NCI-H2029 treated with DMSO at 0.1 percent for 48 hours (cell line): ENCODE measurements at regions not wholly inside any gene's neighbourhood (a gene's known extent, or its start where the extent isn't known, plus 50 kb on each side); places are given as distances from the start of the nearest gene placed in this dataset.
A peak's percentile ranks its signal among the peaks of the same experiment; 100 is the strongest.

Source experiments
- DNase-seq: peaks from one replicate; lab custom pipeline; 2025; lab: John Stamatoyannopoulos, UW

GRCh38 chr1:5235355-5235899 is 581.0 kb downstream of the AJAP1 start:
- no peak for DNase-seq

- no peak for DNase-seq
These were observed 578.1 kb downstream of the AJAP1 start for GRCh38 chr1:5232537-5232936.

GRCh38 chr1:5231541-5232315 is 577.3 kb downstream of the AJAP1 start:
- DNase-seq = no peak

DNA sequence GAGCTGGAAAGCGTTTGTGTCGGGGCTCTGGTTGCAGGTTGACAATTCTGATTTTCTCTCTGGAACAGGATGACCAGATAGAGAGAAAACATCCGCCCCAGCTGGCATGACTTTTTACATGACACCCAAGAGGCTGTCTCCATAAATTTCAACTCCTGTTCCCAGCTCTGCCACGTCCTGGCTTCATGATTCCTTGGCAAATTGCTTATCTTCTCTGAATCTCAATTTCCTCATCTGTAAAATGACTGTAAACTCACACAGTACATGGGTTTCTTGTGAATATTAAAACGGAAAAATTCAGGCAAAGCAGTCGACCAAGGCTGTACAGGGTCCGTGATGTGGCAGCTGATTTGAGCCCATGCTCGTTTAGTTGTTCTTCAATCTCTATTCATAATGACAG is 572.7 kb downstream of the AJAP1 start:
- no peak for DNase-seq

DNA sequence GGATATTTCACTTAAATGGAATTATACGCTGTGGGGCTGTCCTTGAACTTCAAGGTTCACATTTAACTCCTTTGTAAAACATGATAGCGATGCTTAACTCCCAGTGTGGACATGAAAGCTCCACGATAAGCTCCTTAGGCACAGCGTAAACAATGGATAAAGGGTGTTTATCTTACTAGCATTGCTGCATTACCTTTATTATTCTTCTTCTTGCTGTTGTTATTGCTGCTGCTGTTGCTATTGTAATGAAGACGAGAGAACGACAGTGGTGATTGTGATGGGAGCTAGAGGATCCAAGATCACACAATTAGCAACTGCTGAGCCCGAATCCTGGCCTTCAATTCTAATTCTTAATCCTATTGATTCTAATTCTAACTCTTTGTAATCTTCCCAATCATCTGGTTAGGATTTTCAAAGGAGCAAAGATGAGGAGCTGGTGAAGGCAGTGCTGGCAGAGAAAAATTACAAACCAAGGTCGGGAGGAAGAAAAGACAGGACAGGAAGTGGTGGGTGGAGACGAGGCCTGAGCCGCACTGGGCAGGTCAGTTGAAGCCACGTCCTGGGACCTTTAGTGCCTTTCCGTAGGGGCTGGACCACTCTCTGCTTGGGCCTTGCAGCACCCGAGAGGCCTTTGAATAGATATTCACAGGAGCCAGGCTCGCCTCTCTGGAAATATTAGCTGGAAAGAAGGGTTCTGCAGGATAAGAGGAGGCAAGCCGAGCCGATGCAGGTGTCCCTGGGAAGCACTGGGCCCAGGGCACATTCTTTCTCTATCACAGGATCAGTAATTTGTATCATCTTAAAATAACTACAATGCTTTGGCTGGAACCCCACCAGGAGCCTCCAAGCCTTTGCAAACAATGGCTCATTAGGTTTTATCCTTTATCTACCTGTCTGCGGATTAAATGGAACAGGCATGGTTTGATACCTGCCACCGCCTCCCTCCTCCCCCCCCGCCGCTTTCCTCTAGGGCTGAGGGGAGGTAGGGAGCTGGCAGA is 571.6 kb downstream of the AJAP1 start:
- DNase-seq = no peak

DNA sequence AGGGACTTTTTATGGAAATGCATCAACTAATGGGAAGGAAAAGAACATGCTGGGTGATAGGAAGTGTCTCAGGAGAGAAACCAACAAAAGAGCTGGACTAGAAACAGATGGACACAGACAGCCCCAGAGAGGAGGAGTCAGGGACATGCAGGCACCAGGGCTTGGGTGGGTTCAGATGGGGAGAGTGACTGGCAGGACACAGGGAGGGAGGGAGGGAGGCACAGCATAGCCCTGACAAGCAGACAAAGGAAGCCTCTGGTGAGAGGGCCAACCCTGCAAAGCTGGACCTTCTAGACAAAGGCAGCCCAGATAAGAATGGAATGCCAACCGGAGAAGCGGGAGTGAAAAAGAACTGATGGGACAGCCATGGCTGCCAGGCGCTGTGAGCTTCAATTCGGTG is 568.8 kb downstream of the AJAP1 start:
- DNase-seq = no peak

- no peak for DNase-seq
These were observed 568.2 kb downstream of the AJAP1 start for GRCh38 chr1:5222626-5223025.

DNA sequence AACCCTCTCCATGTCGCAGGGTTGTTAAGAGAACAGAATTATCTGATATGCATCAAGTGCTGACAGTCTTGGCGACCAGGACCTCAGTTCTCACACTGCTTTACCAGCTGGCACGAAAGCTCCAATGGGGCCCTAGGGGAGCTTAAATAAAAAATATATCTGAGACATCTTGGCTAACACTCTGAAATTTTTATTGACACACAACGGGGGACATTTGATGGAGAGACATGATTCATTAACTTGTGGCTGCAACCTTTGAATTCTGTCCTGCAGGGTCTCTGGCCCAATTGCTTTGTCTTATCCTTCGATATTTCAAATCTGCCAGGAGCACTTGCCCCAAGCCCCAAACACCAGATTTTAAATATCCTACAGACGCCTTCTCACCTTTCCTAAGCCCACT is 567.0 kb downstream of the AJAP1 start:
- DNase-seq = no peak

DNA sequence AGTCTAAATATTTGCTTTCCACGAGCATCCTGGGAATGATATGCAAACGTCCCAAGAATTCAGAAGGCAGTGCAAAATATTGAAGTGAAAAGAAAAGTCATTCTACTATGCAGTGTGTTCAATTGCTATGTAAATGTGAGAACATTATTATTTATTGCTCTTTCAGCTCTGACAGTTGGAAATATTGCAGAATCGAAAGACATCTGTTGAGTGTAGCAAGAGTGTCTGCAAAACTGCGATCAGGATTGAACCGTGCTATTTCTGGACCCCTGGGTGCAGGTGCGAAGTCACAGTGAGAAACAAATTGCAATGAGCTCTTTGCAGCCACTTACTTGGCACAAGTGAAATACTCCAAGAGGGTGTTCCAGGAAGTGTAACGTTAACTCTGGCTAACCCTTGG is 566.4 kb downstream of the AJAP1 start:
- no peak for DNase-seq

- DNase-seq = no peak
These were observed 566.0 kb downstream of the AJAP1 start for GRCh38 chr1:5220421-5220820.

GRCh38 chr1:5200006-5200405 is 545.6 kb downstream of the AJAP1 start:
- no peak for DNase-seq

DNA sequence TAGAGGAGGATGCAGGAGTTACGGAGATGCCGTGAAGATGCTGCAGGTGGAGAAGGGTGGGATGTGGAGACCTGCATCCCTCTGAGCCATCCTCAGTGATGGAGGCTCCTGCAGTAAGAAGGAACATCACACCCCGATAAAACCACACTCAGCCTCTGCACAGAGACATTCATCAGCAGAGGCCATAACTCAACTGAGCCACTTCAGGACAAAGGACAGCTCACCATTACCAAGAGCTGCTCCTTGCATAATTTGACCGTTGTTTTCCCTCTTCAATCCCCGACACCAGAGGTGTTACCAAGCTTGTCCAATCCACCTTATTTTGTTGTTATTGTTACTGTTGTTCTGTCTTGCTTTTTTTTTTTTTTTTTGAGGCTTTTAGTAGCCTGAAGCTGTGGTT is 543.9 kb downstream of the AJAP1 start:
- no peak for DNase-seq

DNA sequence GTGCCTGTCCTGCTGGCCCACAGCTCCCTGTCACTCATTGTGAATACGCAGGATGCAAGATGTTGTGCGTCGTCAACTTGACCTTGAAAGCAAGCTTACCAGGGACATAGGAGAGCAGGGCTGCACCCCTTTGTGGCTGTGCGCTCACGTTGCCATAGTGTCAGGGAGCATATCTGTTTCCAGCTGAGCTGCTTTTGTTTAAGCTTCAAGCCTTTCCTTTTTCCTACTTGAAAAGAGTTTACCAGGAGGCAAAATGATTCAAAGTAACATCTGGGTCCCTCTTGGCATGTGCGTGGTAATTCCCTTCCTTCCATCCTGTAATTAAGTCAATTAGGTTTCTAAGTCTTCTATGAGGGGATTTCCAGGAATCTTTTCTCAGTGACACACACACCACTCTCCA is 537.1 kb downstream of the AJAP1 start:
- no peak for DNase-seq

- peak; percentile 29 for DNase-seq
These were observed 535.0 kb downstream of the AJAP1 start for GRCh38 chr1:5189384-5189783.

DNA sequence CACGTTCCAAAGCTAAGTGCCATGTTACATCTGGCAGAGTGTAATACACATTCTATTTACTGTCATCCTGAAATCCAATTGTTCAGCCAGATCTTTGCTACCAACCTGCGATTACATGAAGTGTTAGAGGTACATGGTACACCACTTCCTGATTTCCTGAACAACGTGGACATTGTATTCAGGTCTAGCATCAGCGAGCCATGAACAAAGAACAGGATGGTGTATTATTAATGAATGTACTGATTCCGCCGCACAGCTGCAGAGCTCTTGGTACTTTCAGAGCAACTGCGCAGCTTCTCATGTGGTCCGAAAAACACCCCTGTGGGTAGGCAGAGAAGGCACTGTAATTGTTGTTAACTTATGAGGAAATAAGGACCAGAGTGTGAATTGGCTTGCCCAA is 511.4 kb downstream of the AJAP1 start:
- peak; percentile 65 for DNase-seq

- no peak for DNase-seq
These were observed 509.7 kb downstream of the AJAP1 start for GRCh38 chr1:5164158-5164557.

- no peak for DNase-seq
These were observed 507.0 kb downstream of the AJAP1 start for GRCh38 chr1:5161372-5161771.

DNA sequence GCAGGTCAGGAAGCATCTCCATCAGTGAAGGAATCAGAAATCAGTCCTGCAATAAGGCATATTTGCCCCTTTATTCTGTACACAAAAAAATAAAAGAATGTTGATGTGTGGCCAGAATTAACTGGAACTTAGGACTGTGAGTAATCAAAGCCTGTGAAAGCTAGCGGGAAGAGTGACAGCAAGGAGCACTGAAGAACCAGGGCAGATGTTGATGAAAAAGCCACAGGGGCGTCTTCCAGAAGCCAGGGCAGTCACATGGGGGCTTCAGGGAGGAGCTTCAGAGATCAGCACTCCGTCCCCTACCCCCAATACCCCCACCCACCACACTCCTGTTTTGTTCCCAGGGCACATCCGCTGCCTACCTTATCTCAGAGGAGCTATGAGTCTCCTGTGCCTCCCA is 502.8 kb downstream of the AJAP1 start:
- DNase-seq = no peak

DNA sequence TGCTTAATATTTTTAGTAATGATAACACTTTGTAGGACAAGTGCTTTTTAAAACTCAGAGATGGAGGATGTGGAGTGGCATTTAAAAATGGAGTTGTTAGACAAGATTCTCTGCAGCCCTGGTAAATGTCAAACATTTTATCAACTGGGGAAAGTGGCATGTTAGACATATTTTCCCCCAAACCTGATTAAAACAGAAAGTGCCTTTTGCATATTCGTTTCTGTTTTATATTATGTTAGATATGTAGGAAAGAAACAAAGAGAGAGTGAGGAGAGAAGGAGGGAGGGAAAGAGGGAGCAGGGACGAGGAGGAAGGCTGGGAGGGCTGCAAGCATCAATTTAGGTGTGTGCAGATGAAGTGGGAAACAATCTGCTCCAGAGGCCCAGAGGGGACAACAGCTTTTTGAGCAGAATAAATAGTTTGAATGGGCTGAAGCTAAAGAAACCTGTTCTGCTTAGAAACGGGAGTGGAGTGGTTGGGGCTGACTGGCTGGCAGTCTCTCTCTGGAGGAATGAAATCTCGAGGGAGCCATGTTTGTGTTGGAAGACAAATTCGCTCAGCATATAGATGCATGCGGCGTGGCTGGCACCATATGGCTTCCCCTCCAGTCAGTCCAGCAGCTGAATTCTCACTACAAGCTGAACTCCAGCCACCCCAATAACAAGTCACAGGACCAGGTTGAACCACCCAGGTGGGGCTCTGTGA is 502.2 kb downstream of the AJAP1 start:
- DNase-seq = no peak

DNA sequence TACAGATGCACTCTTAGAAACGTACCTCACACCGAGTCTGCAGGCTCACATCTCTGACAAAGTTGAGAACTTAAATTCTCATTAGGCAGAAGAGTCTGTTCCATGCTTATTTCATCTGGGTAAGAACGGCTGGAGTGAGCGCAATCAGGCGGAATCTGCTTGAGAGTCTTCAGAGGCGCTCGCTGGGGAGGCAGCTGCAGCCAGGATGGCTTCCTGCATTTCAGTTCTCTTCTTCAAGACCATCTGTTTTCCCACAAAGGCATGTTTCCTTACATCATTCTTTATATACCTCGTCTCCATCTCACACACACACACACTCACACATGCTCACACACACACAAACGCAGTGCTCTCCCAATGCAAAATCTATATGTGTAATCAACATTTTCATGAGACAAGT is 497.1 kb downstream of the AJAP1 start:
- no peak for DNase-seq

DNA sequence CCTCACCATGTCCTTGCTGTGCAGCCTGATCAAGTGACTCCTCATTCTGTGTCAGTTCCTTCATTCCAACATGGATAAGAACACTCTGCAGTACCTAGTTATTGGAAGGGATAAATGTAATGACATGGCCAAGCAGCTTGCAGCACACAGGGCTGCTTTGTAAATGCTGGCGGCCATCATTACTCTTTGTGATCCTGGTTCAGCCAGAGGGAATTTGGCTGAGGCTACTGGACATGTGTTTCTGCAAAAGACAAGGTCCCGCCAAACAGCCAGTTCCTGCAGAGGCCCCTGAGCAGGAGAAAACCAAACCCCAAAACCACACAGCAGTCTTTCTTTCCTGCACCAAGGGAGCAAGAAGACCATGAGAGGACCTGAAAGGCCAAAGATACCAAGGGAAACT is 495.8 kb downstream of the AJAP1 start:
- no peak for DNase-seq

DNA sequence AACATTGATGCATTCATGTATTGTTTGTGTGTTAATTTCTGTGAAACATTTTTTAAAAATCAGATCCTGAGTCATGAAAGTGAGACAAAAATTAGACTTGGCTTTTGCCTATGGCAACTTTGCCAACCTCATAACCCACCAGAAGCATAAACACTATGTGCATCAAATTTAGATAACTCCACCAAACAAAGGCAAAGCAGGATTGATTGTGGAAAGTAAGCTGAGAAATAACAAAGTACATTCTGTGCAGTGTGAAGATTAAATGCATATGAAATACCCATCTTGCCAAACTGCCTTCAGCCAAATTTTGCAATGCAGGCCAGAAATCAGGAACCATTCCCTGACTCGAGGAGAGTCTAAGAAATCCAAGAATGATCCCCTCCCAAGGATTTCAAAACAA is 493.4 kb downstream of the AJAP1 start:
- no peak for DNase-seq
